Effector memory CD4-positive, alpha-beta T cell (primary cell): ENCODE measurements at regions not wholly inside any gene's neighbourhood (a gene's known extent, or its start where the extent isn't known, plus 50 kb on each side); places are given as distances from the start of the nearest gene placed in this dataset.

Experiments used
- DNase-seq, 3 donors: peaks; one replicate each; pipeline ENCODE4 v3.0.0-alpha.2; 2020
- H3K27ac ChIP-seq: 2 replicates; pipeline ENCODE4 v1.7.0; 2013; ENCODE audit warnings: mild to moderate bottlenecking, low read length, moderate library complexity; ENCODE audit not compliant: insufficient read depth, poor library complexity, severe bottlenecking
- H3K27me3 ChIP-seq: replicated peaks from 2 replicates; pipeline ENCODE4 v1.7.0; 2013; ENCODE audit warnings: mild to moderate bottlenecking, low read length; ENCODE audit not compliant: insufficient read depth, control insufficient read depth, poor library complexity, severe bottlenecking
- H3K36me3 ChIP-seq: 2 replicates; pipeline ENCODE4 v1.7.0; 2013; ENCODE audit warnings: mild to moderate bottlenecking, low read length, moderate library complexity; ENCODE audit not compliant: control insufficient read depth, insufficient read depth
- H3K4me1 ChIP-seq: 2 replicates; pipeline ENCODE4 v1.7.0; 2013; ENCODE audit warnings: low read length, mild to moderate bottlenecking; ENCODE audit not compliant: control insufficient read depth, insufficient read depth, poor library complexity, severe bottlenecking
- H3K4me3 ChIP-seq: 2 replicates; pipeline ENCODE4 v1.7.0; 2013; ENCODE audit warnings: low read length, low read depth, mild to moderate bottlenecking; ENCODE audit not compliant: insufficient read depth, poor library complexity, severe bottlenecking
- H3K9me3 ChIP-seq: 2 replicates; pipeline ENCODE4 v1.7.0; 2013; ENCODE audit warnings: mild to moderate bottlenecking, low read length, moderate library complexity; ENCODE audit not compliant: control insufficient read depth

- no peaks in the 10 kb centered on the region for H3K36me3 ChIP-seq
- no peak overlapping the region for H3K4me3 ChIP-seq
- H3K27me3 ChIP-seq, result no peaks in the 10 kb centered on the region
- no peaks in the 10 kb centered on the region for H3K9me3 ChIP-seq
- DNase-seq, result no peak
- no peak overlapping the region for H3K27ac ChIP-seq
- no peaks in the 10 kb centered on the region for H3K4me1 ChIP-seq
Measured at GRCh38 chr15:62485170-62485720, 320.2 kb upstream of the C2CD4B start.

DNA sequence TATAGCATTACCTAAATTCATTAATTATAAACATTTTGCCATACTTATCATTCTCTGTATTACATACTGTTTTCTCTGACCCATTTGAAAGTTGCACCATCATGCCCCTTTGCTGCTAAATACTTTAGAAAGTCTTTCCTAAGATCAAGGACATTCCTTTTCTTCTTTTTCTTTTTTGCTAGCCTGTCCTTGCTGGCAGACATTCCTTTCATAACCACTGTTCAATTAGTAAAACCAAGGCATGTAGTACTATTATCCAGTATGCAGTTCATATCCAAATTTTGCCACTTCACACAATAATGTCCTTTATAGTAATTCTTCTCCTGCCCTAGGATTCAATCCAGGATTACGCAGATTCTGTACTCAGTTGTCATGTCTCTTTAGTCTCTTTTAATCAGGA lies 321.0 kb upstream of the C2CD4B start:
- H3K4me1 ChIP-seq, result no peaks in the 10 kb centered on the region
- no peak overlapping the region for H3K27ac ChIP-seq
- no peaks in the 10 kb centered on the region for H3K9me3 ChIP-seq
- H3K27me3 ChIP-seq, result no peaks in the 10 kb centered on the region
- H3K36me3 ChIP-seq, result no peaks in the 10 kb centered on the region
- no peak overlapping the region for H3K4me3 ChIP-seq
- no peak for DNase-seq

- DNase-seq, result no peak
- no peak overlapping the region for H3K4me3 ChIP-seq
- H3K4me1 ChIP-seq, result no peaks in the 10 kb centered on the region
- H3K36me3 ChIP-seq, result no peaks in the 10 kb centered on the region
- no peak overlapping the region for H3K27ac ChIP-seq
- H3K27me3 ChIP-seq, result no peaks in the 10 kb centered on the region
- H3K9me3 ChIP-seq, result no peaks in the 10 kb centered on the region
Measured at GRCh38 chr15:62488387-62488786, 323.3 kb upstream of the C2CD4B start.

DNA sequence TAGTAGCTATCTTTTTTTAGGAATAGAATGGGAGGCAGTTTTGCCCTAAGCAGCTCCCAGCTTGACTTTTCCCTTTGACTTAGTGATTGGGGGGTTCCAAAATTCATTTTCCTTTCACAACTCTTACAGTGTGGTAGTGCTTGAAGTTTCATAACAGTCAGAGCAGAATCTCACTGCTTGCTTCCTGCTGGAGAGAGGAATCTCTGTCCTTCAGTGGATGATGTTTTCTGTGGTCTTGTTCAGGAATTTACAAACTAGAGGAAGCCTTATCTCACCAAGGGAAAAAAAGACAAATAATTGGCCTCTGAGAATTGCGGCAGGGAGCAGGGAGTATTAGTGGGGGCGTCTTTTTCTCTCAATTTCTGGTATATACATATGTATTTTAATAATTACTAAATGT lies 326.6 kb upstream of the C2CD4B start:
- H3K9me3 ChIP-seq, result no peaks in the 10 kb centered on the region
- no peak for DNase-seq
- no peaks in the 10 kb centered on the region for H3K4me1 ChIP-seq
- H3K36me3 ChIP-seq, result no peaks in the 10 kb centered on the region
- no peak overlapping the region for H3K4me3 ChIP-seq
- no peak overlapping the region for H3K27ac ChIP-seq
- no peaks in the 10 kb centered on the region for H3K27me3 ChIP-seq

GRCh38 chr15:62492900-62493299 lies 327.8 kb upstream of the C2CD4B start:
- H3K36me3 ChIP-seq, result no peaks in the 10 kb centered on the region
- no peaks in the 10 kb centered on the region for H3K9me3 ChIP-seq
- H3K27me3 ChIP-seq, result no peaks in the 10 kb centered on the region
- H3K4me3 ChIP-seq, result no peak overlapping the region
- H3K27ac ChIP-seq, result no peak overlapping the region
- DNase-seq, result no peak
- no peaks in the 10 kb centered on the region for H3K4me1 ChIP-seq

DNA sequence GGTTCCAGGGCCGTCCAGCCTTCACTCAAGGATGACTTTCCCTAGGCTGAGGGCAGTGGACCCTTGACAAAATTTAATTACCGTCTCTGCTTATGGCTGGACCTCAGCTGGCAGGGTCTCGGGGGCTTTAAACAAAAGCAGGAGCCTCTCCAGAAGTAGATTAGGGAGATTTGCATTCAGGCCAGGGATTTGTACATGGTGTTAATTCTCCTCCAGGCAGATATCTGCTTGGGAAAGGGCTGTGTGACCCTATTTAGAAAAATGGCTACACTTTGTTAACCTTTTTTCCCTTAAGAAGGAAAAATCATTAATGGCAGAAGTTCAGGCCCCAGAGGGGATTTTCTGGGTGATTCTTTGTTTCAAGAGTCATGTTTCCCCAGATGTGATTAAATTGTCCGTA lies 329.1 kb upstream of the C2CD4B start:
- Histone ChIP-seq H3K27ac (no peak overlapping the region), H3K27me3 (no peaks in the 10 kb centered on the region), H3K4me3 (no peak overlapping the region), H3K4me1 (no peaks in the 10 kb centered on the region), H3K9me3 (no peaks in the 10 kb centered on the region), H3K36me3 (no peaks in the 10 kb centered on the region)
- DNase-seq, result no peak

DNA sequence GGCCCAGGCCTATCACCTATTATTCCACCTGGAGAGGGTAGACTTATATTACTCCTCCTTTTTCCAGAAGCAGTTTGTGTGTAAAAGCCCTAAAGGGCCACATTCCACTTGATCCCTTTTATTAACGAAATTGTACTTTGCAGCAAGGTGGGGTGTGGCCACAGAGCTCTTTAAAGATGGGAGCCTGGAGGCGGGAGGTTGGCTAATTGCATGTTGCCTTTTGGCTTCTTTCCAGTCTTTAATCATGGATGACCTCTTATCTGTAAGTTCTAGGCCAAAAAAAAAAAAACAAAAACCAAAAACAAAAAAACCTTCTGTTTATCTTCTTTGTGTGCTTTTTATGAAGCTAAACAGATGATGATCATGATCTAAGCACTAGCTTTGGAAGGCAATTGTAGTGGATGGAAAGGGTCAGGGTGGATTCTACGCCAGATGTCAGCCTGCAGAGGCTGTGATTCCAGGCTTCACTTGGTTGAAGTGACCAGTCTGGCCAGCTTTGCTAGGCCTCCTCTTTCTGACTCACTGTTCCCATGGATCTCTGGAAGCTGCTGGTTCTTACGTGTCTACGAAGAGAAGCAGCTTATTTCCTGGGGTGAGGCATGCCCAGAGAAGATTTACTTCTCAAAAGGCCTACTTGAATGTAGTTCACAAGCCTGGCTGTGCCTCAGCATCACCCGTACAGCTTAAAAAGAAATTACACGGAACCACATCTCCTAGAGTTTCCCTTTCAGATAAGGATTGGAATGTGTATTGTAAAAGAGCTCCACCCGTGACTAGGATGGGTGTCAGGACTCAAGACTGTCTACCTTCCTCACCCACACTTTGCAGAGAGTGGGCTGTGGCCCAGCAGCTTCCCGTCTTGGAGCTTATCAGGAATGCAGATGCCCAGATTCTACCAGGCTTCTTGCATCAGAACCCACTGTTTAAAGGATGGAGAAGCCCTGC lies 330.9 kb upstream of the C2CD4B start:
- H3K27me3 ChIP-seq, result no peaks in the 10 kb centered on the region
- no peak overlapping the region for H3K27ac ChIP-seq
- DNase-seq, result no peak
- no peak overlapping the region for H3K4me3 ChIP-seq
- H3K4me1 ChIP-seq, result no peaks in the 10 kb centered on the region
- no peaks in the 10 kb centered on the region for H3K36me3 ChIP-seq
- no peaks in the 10 kb centered on the region for H3K9me3 ChIP-seq

- no peaks in the 10 kb centered on the region for H3K4me1 ChIP-seq
- no peak for DNase-seq
Measured at GRCh38 chr15:62497356-62497755, 332.3 kb upstream of the C2CD4B start.

GRCh38 chr15:62498278-62498677 lies 333.2 kb upstream of the C2CD4B start:
- Histone ChIP-seq H3K4me3 (no peak overlapping the region), H3K36me3 (no peaks in the 10 kb centered on the region), H3K27ac (no peak overlapping the region), H3K4me1 (no peaks in the 10 kb centered on the region), H3K9me3 (no peaks in the 10 kb centered on the region), H3K27me3 (no peaks in the 10 kb centered on the region)
- DNase-seq, result no peak

More at GRCh38 chr15:62497356-62497755, 332.3 kb upstream of the C2CD4B start:
- Histone ChIP-seq H3K36me3 (no peaks in the 10 kb centered on the region), H3K4me3 (no peak overlapping the region), H3K27ac (no peak overlapping the region), H3K27me3 (no peaks in the 10 kb centered on the region), H3K9me3 (no peaks in the 10 kb centered on the region)

DNA sequence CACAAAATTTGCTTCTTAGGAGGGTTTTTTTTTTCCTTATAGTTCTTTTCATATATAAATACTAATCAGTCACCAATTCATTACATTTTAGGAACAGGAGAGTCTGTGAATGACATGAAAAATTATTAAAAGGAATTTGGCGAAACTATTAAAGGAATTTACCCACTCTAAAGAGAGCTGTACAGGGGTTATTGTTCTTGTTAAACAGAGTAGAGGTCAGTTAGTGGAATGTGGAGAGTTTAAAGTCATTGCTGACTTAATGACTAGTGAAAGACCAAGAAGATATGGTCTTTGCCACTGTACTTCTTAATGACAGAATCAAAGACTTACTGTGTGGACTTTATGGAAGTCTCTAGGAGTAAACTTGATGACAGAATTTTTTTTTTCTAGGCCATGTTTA lies 333.6 kb upstream of the C2CD4B start:
- Histone ChIP-seq H3K4me3 (no peak overlapping the region), H3K27ac (no peak overlapping the region), H3K4me1 (no peaks in the 10 kb centered on the region), H3K36me3 (no peaks in the 10 kb centered on the region), H3K27me3 (no peaks in the 10 kb centered on the region), H3K9me3 (no peaks in the 10 kb centered on the region)
- DNase-seq, result no peak
